Stimulated activated naive B cell treated with anti-CD40 and anti-IgM and Interleukin-4, amounts not matched to agents 10 μg/mL and 1 μg/mL and 100 μg/mL, for 72 hours (primary cell): ENCODE measurements at regions not wholly inside any gene's neighbourhood (a gene's known extent, or its start where the extent isn't known, plus 50 kb on each side); places are given as distances from the start of the nearest gene placed in this dataset.
A peak's percentile ranks its signal among the peaks of the same experiment; 100 is the strongest.
"Not testable (repeated sequence)": the region's sequence is repeated elsewhere in the genome, so short reads cannot be mapped to it uniquely, and the experiment has no call there.

Source experiments
- ATAC-seq, 2 donors: fragments of 150-1000 bp; cut with Tn5 transposase; replicated peaks; 2 replicates each; pipeline ENCODE4 v1.10.0; 2021; ENCODE audit warnings: moderate library complexity in 1 of 2
- DNase-seq: peaks from one replicate; pipeline ENCODE4 v3.0.0; 2021
- H3K27ac Mint-ChIP-seq: one replicate; pipeline ENCODE4 v1.8.0; 2022; ENCODE audit warnings: mild to moderate bottlenecking, mixed read lengths
- H3K27me3 Mint-ChIP-seq, 2 donors: one replicate each; pipeline ENCODE4 v1.8.0; 2022; ENCODE audit warnings: mixed read lengths in 2 of 2
- H3K36me3 Mint-ChIP-seq, 2 donors: one replicate each; pipeline ENCODE4 v1.8.0; 2022; ENCODE audit warnings: mixed read lengths in 2 of 2, mild to moderate bottlenecking in 1 of 2
- H3K4me1 Mint-ChIP-seq, 2 donors: one replicate each; pipeline ENCODE4 v1.8.0; 2022; ENCODE audit warnings: mixed read lengths in 2 of 2, mild to moderate bottlenecking in 1 of 2
- H3K4me3 Mint-ChIP-seq, 2 donors: one replicate each; pipeline ENCODE4 v1.8.0; 2022; ENCODE audit warnings: mild to moderate bottlenecking in 2 of 2, mixed read lengths in 2 of 2, moderate library complexity in 1 of 2
- H3K9me3 Mint-ChIP-seq, 2 donors: one replicate each; pipeline ENCODE4 v1.8.0; 2022; ENCODE audit warnings: mixed read lengths in 2 of 2, mild to moderate bottlenecking in 1 of 2

DNA sequence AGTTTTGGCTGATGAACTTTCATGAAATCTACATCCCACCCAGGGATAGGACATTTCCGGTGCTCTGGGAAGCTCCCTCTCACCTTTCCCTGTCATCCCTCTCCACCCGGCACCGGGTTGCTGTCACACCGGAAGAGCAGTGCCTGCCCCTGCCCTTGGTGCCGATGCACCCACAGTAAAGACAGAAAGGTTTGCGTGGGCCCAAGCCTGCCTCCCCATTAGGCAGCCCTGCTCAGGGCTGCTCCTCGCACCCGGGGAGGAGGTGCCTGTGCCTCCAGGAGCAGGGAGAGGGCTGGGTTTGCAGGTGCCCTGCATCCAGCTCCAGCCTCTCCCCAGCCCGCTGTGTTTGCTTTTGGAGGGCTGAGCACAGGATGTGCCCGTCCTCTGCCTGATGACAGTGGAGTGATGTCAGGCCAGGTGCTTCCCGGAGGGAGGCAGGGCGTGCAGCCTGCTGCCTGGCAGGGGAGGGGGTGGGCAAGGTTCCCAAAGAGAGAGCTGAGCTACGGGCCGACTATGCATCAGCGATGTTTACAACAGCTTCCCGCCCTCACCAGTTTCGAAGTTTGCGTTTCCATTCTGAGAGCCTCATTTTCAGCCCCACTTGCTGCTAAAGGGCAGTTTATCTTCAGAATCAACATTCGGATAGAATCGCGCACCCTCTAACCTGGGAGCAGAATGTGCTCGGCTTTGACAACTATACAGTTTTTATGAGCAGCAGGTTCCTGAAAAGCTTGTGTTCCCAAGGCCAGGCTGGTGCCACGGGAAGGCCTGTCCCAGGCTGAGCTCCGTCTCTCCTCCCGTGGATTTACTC is 83.2 kb upstream of the CLDN5 start:
- ATAC-seq (no peak), DNase-seq (no peak)
- H3K27ac Mint-ChIP-seq = no peak overlapping the region
- no peaks in the 10 kb centered on the region for H3K36me3 Mint-ChIP-seq
- H3K4me1 Mint-ChIP-seq = peaks cover 8 to 18% of the 10 kb centered on the region in 2 donors
- H3K9me3 Mint-ChIP-seq = no peaks in the 10 kb centered on the region
- peaks cover 46 to 64% of the 10 kb centered on the region in 2 donors for H3K27me3 Mint-ChIP-seq
- no peak overlapping the region for H3K4me3 Mint-ChIP-seq

DNA sequence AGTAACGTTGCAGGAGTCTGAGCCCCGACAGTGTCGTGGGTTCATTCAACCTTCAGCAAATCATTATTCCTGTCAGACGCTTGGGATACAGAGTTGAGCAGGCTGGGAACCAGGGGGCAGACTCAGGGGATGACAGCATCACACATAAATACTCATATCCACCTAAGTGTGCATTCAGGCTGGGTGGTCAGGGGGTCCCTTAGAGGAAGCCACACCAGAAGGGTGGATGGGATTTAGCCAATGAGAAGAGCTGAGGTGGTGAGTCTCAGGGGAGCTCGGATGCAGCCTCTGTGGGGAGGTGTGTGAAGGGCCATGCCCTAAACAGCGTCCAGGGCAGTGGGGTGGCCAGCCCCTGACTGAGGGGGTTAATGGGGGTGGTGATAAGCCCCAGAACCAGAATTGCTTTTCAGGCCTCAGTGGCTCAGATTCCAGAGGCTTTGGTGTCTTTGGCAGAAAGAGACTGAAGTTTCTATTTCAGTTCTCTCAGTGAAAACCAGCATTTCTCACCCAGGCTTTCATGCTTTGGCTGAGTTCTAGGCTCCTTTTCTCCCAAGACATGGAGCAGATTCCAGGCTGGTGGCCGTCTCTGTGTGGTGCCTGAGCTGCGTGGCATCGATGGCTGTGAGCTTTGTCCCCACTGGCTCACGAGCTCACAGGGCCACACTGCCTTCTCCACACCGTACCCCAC is 83.9 kb upstream of the CLDN5 start:
- H3K4me1 Mint-ChIP-seq = peaks cover 12 to 22% of the 10 kb centered on the region in 2 donors
- peaks cover 53 to 72% of the 10 kb centered on the region in 2 donors for H3K27me3 Mint-ChIP-seq
- ATAC-seq = no peak
- no peak overlapping the region for H3K27ac Mint-ChIP-seq
- no peak overlapping the region for H3K4me3 Mint-ChIP-seq
- DNase-seq = no peak
- H3K9me3 Mint-ChIP-seq = no peaks in the 10 kb centered on the region
- H3K36me3 Mint-ChIP-seq = no peaks in the 10 kb centered on the region

DNA sequence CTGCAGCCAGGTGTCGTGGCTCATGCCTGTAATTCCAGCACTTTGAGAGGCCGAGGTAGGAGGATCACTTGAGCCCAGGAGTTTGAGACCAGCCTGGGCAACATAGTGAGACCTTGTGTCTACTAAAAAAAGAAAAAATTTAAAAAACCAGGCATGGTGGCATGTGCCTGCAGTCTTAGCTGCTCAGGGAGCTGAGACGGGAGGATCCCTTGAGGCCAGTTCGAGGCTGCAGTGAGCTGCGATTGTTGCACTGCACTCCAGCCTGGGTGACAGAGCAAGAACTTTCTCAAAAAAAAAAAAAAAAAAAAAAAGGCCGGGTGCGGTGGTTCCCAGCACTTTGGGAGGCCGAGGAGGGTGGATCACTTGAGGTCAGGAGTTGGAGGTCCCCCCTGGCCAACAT is 85.5 kb upstream of the CLDN5 start:
- H3K9me3 Mint-ChIP-seq, H3K36me3 Mint-ChIP-seq, ATAC-seq, DNase-seq, H3K27ac Mint-ChIP-seq, H3K4me3 Mint-ChIP-seq: not testable (repeated sequence)
- peaks cover 51 to 70% of the 10 kb centered on the region in 2 donors for H3K27me3 Mint-ChIP-seq
- H3K4me1 Mint-ChIP-seq = peaks cover 18 to 36% of the 10 kb centered on the region in 2 donors

DNA sequence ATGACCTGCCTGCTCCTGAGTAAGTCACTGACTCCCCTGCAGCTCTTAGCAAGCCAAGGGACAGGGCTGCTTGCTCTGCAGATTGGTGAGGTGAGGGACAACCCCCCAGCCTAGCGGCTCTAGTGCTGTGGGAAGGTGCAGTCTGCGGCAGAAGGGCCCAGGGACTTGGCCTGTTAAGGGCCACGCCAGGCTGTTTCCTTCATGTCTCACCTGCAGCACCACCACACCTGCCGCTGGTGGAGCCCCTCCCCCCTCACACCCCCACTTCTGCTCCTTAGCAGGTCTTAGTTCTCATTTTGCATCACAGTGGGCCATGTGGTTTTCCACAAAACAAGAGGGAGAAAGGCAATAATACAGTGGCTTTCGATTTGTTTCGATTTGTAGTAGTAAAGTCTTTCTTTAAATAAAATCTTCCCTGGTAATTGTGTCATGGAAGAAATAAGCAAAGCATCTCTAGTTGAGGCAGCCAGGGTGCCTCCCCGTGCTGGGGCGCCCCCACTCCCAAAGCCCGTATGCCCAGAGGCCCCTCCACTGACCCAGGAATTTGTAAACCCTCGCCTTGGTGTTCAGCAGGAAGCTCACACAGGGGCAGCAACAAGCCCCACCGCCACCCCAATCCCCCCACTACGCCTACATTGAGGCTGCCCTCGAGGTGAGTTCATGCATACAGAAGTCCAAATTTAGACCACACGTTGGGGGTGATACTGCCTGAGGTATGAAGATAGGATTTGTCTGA is 86.5 kb upstream of the CLDN5 start:
- peak; percentile 48 to 61 for ATAC-seq
- no peak for DNase-seq
- H3K27ac Mint-ChIP-seq = no peak overlapping the region
- H3K4me1 Mint-ChIP-seq = peaks cover 22 to 43% of the 10 kb centered on the region in 2 donors
- H3K4me3 Mint-ChIP-seq = peak overlapping the region in 1 of 2 donors; percentile 13
- peaks cover 54 to 66% of the 10 kb centered on the region in 2 donors for H3K27me3 Mint-ChIP-seq
- H3K36me3 Mint-ChIP-seq = no peaks in the 10 kb centered on the region
- no peaks in the 10 kb centered on the region for H3K9me3 Mint-ChIP-seq

DNA sequence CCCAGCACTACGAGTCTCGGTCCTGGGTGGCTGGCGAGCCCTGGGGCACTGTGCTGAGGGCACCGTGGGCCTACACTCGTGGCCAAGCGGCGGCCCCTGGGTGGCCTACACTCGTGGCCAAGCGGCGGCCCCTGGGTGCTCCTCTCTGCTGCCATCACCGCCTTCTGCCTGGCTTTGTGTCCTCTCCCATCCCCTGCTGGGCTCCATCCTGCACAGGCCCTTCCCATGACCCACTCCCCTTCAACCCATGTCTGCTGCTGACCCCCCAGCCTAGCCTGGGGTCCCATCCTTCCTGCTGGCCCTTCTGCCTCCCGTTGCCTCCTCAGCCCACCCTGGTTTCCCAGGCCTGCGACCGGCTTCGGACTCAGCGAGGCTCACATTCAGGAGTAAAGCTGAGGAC is 87.4 kb upstream of the CLDN5 start:
- Mint-ChIP-seq H3K27me3 (peaks cover 51 to 64% of the 10 kb centered on the region in 2 donors), H3K4me3 (no peak overlapping the region), H3K27ac (no peak overlapping the region), H3K9me3 (no peaks in the 10 kb centered on the region), H3K36me3 (no peaks in the 10 kb centered on the region), H3K4me1 (peaks cover 22 to 43% of the 10 kb centered on the region in 2 donors)
- DNase-seq (no peak), ATAC-seq (no peak)

DNA sequence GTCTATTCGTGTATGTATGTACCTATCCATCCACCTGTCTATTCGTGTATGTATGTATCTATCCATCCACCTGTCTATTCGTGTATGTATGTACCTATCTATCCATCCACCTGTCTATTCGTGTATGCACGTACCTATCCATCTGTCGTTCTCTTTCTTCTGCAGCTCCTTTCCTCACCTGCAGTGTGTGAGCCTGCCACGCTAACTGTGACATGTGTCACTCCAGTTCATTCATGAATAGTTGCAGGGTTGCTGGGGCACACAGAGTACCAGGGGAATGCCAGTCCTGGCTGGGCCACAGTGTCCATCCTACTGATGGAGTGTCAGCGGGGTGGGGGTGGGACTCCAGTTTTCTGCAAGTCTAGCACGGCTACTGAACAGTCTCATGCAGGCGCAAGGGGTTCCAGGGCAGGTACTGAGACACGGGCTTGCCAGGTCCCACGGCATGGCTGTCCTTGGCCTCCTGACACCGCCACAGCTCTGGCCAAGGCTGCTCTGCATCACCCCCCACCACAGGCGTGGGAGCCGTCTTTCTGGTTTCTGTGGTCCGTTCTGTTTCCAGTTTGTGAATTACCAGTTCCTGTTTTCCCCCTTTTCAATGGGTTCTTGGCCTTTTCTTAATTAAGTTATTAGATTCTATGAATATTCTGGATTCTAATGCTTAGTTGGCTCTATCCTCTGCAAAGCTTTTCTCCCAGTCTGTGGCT is 88.8 kb upstream of the CLDN5 start:
- no peaks in the 10 kb centered on the region for H3K36me3 Mint-ChIP-seq
- ATAC-seq (peak; percentile 65 to 75), DNase-seq (peak; percentile 22)
- H3K9me3 Mint-ChIP-seq = no peaks in the 10 kb centered on the region
- peaks cover 24 to 48% of the 10 kb centered on the region in 2 donors for H3K4me1 Mint-ChIP-seq
- peaks cover 49 to 64% of the 10 kb centered on the region in 2 donors for H3K27me3 Mint-ChIP-seq
- no peak overlapping the region for H3K27ac Mint-ChIP-seq
- H3K4me3 Mint-ChIP-seq = no peak overlapping the region

DNA sequence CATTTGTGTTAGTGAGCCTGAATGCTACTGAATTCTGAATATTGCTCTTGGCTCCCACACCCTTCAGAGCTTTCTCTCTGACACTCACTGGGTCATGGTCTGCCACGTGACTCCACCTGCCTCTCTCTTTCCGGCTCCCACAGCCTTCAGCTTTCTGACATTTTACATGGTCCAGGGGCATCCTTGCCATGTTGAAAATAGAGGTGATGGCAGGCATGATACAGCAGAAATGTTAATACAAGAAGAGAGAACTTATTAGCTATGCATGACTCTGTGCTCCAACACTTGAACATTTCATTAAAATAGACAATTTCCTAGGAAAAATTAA is 90.3 kb upstream of the CLDN5 start:
- H3K27ac Mint-ChIP-seq = no peak overlapping the region
- DNase-seq (no peak), ATAC-seq (peak in 1 of 2 donors; percentile 4)
- H3K9me3 Mint-ChIP-seq = no peaks in the 10 kb centered on the region
- peaks cover 33 to 61% of the 10 kb centered on the region in 2 donors for H3K4me1 Mint-ChIP-seq
- H3K27me3 Mint-ChIP-seq = peaks cover 39 to 60% of the 10 kb centered on the region in 2 donors
- no peak overlapping the region for H3K4me3 Mint-ChIP-seq
- no peaks in the 10 kb centered on the region for H3K36me3 Mint-ChIP-seq

DNA sequence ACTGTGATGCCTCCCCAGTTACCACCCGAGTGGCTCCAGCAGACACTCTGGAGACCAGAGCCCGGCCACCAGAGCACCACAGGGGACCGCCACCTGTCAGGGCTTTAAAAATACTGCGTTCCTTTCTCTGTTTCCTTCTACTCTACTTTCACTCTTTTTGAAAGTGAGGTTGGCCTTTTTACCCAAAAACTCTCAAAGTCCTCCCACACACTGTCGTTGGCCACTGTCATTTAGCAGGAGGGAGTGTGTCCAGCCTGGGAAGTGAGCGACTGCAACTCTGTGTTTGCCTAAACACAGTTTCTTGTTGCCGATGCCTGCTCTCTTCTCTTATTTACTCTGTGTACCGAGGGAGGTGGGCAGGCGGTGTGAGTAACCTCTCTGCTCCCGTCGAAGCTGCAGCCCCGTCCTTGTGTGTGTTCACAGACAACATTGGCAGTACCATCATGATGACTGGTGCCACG is 90.8 kb upstream of the CLDN5 start:
- DNase-seq = no peak
- Mint-ChIP-seq H3K36me3 (no peaks in the 10 kb centered on the region), H3K27ac (peak overlapping the region; percentile 9), H3K4me1 (peaks cover 37 to 66% of the 10 kb centered on the region in 2 donors), H3K27me3 (peaks cover 39 to 60% of the 10 kb centered on the region in 2 donors), H3K9me3 (no peaks in the 10 kb centered on the region), H3K4me3 (peak overlapping the region in 1 of 2 donors; percentile 28)
- peak; percentile 35 to 42 for ATAC-seq

DNA sequence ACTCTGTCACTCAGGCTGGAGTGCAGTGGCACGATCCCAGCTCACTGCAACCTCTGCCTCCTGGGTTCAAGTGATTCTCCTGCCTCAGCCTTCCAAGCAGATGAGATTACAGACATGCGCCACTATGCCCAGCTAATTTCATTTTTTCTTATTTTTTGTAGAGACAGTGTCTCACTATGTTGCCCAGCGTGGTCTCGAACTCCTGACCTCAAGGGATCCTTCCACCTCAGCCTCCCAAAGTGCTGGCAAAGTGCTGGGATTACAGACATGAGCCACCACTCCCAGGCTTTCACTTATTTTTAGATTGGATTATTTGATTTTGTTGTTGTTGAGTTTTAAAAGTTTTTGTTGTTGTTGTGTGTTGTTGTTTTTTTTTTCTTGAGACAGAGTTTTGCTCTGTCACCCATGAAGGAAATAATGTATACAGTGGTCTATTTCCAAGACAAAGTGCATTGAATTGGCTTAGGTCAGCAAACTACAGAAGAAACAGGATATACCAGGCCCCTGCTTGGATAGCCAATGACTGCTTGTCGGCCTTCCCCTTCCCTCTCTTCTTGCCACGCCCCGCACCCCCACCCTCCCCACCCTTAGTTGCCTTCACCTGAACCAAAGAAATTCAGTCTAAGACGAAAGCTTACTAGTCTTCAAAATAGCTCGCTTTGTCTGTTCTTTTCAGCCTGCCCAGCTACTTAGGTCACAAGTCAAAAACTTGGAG is 91.8 kb upstream of the CLDN5 start:
- DNase-seq = no peak
- no peak overlapping the region for H3K27ac Mint-ChIP-seq
- H3K4me1 Mint-ChIP-seq = peaks cover 33 to 67% of the 10 kb centered on the region in 2 donors
- peaks cover 38 to 57% of the 10 kb centered on the region in 2 donors for H3K27me3 Mint-ChIP-seq
- H3K9me3 Mint-ChIP-seq = no peaks in the 10 kb centered on the region
- no peak for ATAC-seq
- no peak overlapping the region for H3K4me3 Mint-ChIP-seq
- H3K36me3 Mint-ChIP-seq = no peaks in the 10 kb centered on the region

DNA sequence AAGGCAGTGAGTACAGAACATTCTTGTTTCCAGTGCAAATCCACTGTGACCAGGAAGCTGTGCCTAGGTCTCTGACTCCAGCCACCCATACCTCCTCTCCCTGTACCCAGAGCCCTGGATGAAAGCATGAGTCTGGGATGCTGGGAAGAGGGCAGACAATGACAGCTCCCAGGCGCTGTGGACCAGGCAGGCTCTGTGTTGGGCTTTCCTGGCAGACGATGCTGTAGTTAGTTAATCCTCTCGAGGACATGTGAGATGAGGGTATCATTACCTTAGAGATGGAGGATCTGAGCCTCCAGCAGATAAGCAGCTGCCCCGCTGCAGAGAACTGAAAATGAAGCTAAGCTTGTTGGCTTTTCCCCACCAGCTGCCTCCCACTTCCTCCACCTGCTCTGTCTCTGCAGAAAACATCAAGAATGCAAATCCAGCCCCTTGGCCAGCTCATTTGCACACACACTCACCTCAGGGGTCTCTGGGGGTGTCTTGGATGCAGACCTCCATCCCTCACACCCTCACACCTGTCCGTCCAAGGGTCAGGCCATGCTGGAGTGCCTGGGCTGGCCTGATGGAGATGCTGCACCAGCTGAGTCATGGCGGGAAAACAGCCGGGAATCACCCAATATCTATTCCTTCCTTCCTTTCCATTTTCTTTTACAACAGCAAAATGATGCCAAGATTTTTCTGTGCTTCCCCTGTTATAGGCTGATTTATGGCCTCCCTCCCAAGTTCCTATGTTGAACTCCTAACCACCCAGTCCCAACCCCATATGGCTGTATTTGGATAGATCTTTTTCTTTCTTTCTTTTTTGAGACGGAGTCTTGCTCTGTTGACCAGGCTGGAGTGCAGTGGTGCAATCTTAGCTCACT is 94.9 kb upstream of the SEPTIN5 start:
- DNase-seq (peak; percentile 64), ATAC-seq (peak; percentile 69 to 76)
- Mint-ChIP-seq H3K4me1 (peaks cover 40 to 67% of the 10 kb centered on the region in 2 donors), H3K36me3 (no peaks in the 10 kb centered on the region), H3K9me3 (no peaks in the 10 kb centered on the region), H3K27ac (no peak overlapping the region), H3K4me3 (peak overlapping the region; percentile 3 to 9), H3K27me3 (peaks cover 22 to 32% of the 10 kb centered on the region in 2 donors)

DNA sequence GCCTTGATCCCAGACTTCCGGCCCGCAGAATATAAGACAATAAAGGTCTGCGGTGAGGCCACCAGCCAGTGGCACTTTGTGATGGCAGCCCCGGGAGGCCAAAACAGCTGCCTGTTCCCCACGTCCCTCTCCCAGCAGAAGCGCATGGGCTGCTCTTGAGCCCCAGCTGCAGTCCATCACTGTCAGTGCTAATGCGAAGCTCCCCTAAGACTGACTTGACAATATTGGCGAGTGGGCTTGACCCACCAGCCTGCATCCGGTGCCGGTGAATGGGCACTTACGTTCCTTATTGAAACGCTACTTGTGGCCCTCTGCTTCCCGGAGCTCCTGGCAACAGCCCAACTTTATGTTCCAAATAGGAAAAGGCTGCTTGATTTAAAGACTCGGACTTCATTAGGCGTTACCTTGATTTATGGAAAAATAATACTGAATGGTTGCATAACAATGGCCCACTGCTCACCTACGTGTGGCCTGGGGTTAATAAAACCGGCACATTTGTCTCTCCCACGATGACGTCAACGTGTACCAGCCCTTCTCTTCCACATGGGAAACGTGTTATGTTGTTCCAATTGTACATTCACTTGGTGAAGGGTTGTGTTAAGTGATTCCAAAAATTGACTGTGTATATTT is 93.4 kb upstream of the SEPTIN5 start:
- no peaks in the 10 kb centered on the region for H3K9me3 Mint-ChIP-seq
- DNase-seq (no peak), ATAC-seq (no peak)
- no peak overlapping the region for H3K4me3 Mint-ChIP-seq
- peaks cover 34 to 55% of the 10 kb centered on the region in 2 donors for H3K4me1 Mint-ChIP-seq
- H3K27ac Mint-ChIP-seq = no peak overlapping the region
- no peaks in the 10 kb centered on the region for H3K36me3 Mint-ChIP-seq
- H3K27me3 Mint-ChIP-seq = peaks cover 27 to 42% of the 10 kb centered on the region in 2 donors

DNA sequence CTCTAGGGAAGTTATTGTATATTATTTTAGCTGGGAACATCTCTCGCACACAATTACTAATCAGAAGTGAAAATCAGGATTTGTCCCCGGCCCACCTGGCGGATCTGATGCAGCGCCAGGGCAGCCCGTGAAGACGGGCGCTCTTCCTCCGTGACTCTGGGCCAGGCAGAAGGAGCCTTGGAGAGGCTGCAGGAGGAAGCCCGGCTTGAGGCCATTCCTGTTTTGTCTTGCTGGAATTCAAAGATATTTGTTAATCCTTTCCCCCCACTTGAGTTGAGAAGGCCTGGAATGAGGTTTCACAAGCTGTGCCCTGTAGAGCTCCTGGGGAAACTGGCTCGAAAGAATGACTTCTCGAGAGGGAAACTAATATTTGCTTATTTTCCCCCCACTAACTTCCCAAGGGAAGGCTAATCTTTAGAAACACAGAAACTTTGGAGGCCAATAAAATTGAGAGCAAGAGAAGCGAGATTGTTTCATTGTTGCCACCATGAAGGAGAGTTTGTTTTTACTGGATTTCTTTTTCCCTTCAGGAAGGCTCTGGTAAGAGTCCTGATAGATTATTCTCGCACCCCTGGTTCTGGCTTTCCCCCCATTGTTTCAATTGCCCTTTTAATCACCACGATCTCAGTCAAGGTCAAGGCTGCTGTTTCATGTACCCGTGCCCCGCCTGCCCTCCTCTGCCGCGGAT is 92.8 kb upstream of the SEPTIN5 start:
- Mint-ChIP-seq H3K9me3 (no peaks in the 10 kb centered on the region), H3K4me1 (peaks cover 34 to 55% of the 10 kb centered on the region in 2 donors), H3K4me3 (peak overlapping the region; percentile 71 to 77), H3K27ac (peak overlapping the region; percentile 84), H3K27me3 (peaks cover 29 to 44% of the 10 kb centered on the region in 2 donors), H3K36me3 (no peaks in the 10 kb centered on the region)
- DNase-seq (no peak), ATAC-seq (no peak)
